ENCODE measurements at regions not wholly inside any gene's neighbourhood (a gene's known extent, or its start where the extent isn't known, plus 50 kb on each side); places are given as distances from the start of the nearest gene placed in this dataset.

DNA sequence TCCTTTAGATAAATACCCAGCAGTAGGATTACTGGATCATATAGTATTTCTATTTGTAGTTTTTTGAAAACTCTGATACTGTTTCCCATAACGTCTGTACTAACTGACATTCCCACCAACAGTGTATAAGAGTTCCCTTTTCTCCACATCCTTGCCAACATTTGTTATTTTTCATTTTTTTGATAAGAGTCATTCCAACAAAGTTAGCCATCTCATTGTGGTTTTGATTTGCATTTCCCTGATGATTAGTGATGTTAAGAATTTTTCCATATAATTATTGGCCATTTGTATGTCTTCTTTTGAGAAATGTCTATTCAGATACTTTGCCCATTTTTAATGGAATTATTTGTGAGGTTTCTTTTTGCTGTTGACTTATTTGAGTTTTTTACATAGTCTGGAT is 486.0 kb downstream of the FLRT2 start:
- Histone ChIP-seq H3K4me1 (no peaks in the 10 kb centered on the region), H3K36me3 (no peaks in the 10 kb centered on the region), H3K9me3 (no peaks in the 10 kb centered on the region), H3K4me3 (no peak overlapping the region), H3K9ac (ENCODE audit: low read depth in 2 of 2, low read length in 2 of 2) (no peak overlapping the region), H3K27ac (no peak overlapping the region), H3K27me3 (no peaks in the 10 kb centered on the region)
- TF ChIP-seq, protein P1, sequence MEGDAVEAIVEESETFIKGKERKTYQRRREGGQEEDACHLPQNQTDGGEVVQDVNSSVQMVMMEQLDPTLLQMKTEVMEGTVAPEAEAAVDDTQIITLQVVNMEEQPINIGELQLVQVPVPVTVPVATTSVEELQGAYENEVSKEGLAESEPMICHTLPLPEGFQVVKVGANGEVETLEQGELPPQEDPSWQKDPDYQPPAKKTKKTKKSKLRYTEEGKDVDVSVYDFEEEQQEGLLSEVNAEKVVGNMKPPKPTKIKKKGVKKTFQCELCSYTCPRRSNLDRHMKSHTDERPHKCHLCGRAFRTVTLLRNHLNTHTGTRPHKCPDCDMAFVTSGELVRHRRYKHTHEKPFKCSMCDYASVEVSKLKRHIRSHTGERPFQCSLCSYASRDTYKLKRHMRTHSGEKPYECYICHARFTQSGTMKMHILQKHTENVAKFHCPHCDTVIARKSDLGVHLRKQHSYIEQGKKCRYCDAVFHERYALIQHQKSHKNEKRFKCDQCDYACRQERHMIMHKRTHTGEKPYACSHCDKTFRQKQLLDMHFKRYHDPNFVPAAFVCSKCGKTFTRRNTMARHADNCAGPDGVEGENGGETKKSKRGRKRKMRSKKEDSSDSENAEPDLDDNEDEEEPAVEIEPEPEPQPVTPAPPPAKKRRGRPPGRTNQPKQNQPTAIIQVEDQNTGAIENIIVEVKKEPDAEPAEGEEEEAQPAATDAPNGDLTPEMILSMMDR (IDR thresholded peaks at IDR 0.05) = no peak
- no peak for DNase-seq
- intact Hi-C loops (cut with DNase I) = no loop called here

DNA sequence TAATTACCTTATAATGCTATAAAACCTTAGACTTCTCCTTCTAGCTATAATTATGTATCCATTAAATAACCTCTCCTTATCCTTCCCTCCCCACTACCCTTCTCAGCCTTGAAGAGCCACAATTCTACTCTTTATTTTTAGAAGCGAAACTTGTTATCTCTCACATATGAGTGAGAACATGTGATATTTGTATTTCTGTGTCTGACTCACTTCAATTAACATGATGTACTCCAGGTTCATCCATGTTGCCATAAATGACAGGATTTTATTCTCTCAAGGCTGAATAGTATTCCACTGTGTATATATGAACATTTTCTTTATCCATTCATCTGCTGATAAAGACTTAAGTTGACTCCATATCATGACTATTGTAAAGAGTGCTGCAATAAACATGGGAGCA is 485.6 kb downstream of the FLRT2 start:
- DNase-seq = no peak
- Histone ChIP-seq H3K36me3 (no peaks in the 10 kb centered on the region), H3K27me3 (no peaks in the 10 kb centered on the region), H3K4me1 (no peaks in the 10 kb centered on the region), H3K4me3 (no peak overlapping the region), H3K27ac (no peak overlapping the region), H3K9ac (ENCODE audit: low read depth in 2 of 2, low read length in 2 of 2) (no peak overlapping the region), H3K9me3 (no peaks in the 10 kb centered on the region)
- TF ChIP-seq, protein P1 (IDR thresholded peaks at IDR 0.05) = no peak
- intact Hi-C loops (cut with DNase I) = no loop called here

DNA sequence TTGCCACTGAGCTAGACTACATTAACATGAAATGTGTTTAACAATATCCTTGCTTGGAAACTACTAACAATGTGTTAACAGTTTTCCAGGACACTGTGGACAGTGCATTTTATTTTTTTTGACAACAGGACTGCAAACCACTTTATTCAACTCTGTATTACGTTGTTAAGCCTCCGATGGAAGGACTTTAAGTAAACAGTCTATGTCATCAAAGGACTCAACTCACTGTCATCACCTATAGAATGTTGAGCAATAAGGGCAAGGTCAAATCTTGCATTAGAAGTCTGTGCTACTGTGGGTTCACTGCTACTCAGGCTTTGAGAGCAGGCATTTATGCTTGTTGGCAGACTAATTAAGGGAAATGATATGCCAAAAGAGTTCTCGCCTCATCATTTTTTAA is 483.7 kb downstream of the FLRT2 start:
- TF ChIP-seq, protein P1 (IDR thresholded peaks at IDR 0.05) = no peak
- Histone ChIP-seq H3K36me3 (no peaks in the 10 kb centered on the region), H3K9ac (ENCODE audit: low read depth in 2 of 2, low read length in 2 of 2) (no peak overlapping the region), H3K4me3 (no peak overlapping the region), H3K27ac (no peak overlapping the region), H3K4me1 (no peaks in the 10 kb centered on the region), H3K9me3 (no peaks in the 10 kb centered on the region), H3K27me3 (no peaks in the 10 kb centered on the region)
- intact Hi-C loops (cut with DNase I) = no loop called here
- DNase-seq = no peak

DNA sequence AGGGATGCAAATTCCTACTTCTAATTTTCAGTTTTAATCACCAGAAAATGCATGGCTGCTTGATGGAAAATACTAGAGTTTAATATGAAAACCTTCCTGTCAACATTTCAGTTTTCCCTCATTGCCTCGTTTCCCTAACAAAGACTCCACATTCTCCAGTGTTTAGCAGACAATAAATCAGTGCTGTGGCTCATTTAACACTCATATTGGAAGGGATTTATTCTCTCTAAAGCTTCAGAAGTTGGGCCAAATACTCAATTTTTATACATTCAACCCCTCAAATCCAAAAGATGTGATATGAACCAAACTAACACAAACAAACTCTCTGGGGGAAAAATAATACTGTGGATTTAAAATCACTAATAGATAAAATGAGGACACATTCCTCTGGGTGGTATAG is 482.5 kb downstream of the FLRT2 start:
- Histone ChIP-seq H3K4me3 (no peak overlapping the region), H3K4me1 (no peaks in the 10 kb centered on the region), H3K27ac (no peak overlapping the region), H3K9me3 (no peaks in the 10 kb centered on the region), H3K36me3 (no peaks in the 10 kb centered on the region), H3K27me3 (no peaks in the 10 kb centered on the region), H3K9ac (ENCODE audit: low read depth in 2 of 2, low read length in 2 of 2) (no peak overlapping the region)
- intact Hi-C loops (cut with DNase I) = no loop called here
- TF ChIP-seq, protein P1 (IDR thresholded peaks at IDR 0.05) = no peak
- no peak for DNase-seq

DNA sequence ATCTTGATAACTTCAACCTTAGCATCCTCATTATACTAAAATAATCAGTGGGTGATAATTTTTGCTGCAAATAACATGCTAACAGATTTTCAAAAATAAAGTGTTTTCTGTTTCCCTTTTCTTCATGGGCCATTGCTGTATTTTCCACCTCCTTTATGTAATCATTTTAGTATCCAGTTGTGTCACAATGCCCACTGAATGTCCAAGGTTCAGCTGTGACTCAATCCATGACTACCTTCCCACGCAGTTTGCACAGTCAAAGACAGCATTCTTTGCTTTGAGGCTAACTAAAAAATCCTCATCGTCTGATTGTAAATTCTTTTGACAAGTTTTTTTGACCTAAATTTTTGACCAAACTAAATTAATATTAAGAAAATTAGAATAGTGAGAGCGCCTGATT is 474.1 kb downstream of the FLRT2 start:
- Histone ChIP-seq H3K9me3 (no peaks in the 10 kb centered on the region), H3K9ac (ENCODE audit: low read depth in 2 of 2, low read length in 2 of 2) (no peak overlapping the region), H3K36me3 (no peaks in the 10 kb centered on the region), H3K4me1 (no peaks in the 10 kb centered on the region), H3K27ac (no peak overlapping the region), H3K27me3 (no peaks in the 10 kb centered on the region), H3K4me3 (no peak overlapping the region)
- TF ChIP-seq, protein P1 (IDR thresholded peaks at IDR 0.05) = no peak
- intact Hi-C loops (cut with DNase I) = no loop called here
- DNase-seq = no peak

DNA sequence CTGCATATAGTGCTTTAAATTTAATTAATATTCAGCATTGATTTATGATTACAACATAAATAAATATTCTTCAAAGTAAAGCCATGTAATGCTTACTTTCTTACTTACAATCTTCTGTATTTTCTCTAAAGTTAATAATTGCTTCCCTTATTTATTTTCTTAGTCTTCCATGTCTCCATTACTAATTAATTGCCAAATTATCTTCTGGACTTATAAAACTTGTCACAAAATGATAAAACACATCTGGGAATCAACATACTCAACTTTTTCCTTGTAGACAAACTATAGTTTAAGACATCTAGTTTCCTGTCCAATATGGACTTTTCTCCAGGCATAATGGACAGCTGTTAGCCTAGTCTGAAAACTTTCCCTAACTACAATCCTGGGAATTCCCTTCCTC is 466.6 kb downstream of the FLRT2 start:
- no peaks in the 10 kb centered on the region for H3K9me3 ChIP-seq
- H3K4me3 ChIP-seq = no peak overlapping the region
- H3K27ac ChIP-seq = no peak overlapping the region
- no peaks in the 10 kb centered on the region for H3K4me1 ChIP-seq
- H3K27me3 ChIP-seq = no peaks in the 10 kb centered on the region
- H3K9ac ChIP-seq (ENCODE audit: low read depth in 2 of 2, low read length in 2 of 2) = no peak overlapping the region
- intact Hi-C loops (cut with DNase I) = no loop called here
- no peak for DNase-seq
- H3K36me3 ChIP-seq = no peaks in the 10 kb centered on the region
- TF ChIP-seq, protein P1 (IDR thresholded peaks at IDR 0.05) = no peak

All from colonic mucosa (tissue), 4 donors.